OCI-LY7 (cell line): ENCODE measurements at regions not wholly inside any gene's neighbourhood (a gene's known extent, or its start where the extent isn't known, plus 50 kb on each side); places are given as distances from the start of the nearest gene placed in this dataset.

Experiments
- CTCF ChIP-seq: fragments of 200-600 bp; sonication (generic); conservative IDR thresholded peaks from 2 replicates; pipeline ENCODE4 v1.5.1; 2014; ENCODE audit warnings: mild to moderate bottlenecking, antibody characterized with exemption, low read length, moderate library complexity, mixed read lengths
- EZH2phosphoT487 ChIP-seq: fragments of 200-600 bp; sonication (generic); IDR thresholded peaks from 2 replicates; pipeline ENCODE4 v1.6.1; 2018; ENCODE audit warnings: low read depth, borderline replicate concordance, mild to moderate bottlenecking, mixed run types, antibody characterized with exemption, low read length, moderate library complexity, mixed read lengths

- TF ChIP-seq CTCF, result no peak
- TF ChIP-seq EZH2phosphoT487, result no peak
Observed at GRCh38 chr2:104641786-104642185, 212.1 kb upstream of the POU3F3 start.
